Activated naive CD4-positive, alpha-beta T cell treated with anti-CD3 and anti-CD28 coated beads, Interleukin-2, amount 10 ng/mL, durations not matched to agents 7 days and 5 days (primary cell): ENCODE measurements at regions not wholly inside any gene's neighbourhood (a gene's known extent, or its start where the extent isn't known, plus 50 kb on each side); places are given as distances from the start of the nearest gene placed in this dataset.

Experiments used
- CTCF ChIA-PET: fragments of 350-600 bp; sonication (Branson Sonifier 250); formaldehyde crosslinking; loops from one replicate; lab custom pipeline; 2021; ENCODE audit warnings: antibody characterized with exemption; lab: Charles Lee
- DNase-seq: peaks from one replicate; pipeline ENCODE4 v3.0.0-alpha.2; 2020
- H3K27ac Mint-ChIP-seq: one replicate; pipeline ENCODE4 v1.8.0; 2021; ENCODE audit warnings: mild to moderate bottlenecking, moderate library complexity, mixed read lengths
- H3K27me3 Mint-ChIP-seq: one replicate; pipeline ENCODE4 v1.8.0; 2021; ENCODE audit warnings: mild to moderate bottlenecking, mixed read lengths
- H3K36me3 Mint-ChIP-seq: one replicate; pipeline ENCODE4 v1.8.0; 2021; ENCODE audit warnings: mixed read lengths
- H3K4me1 Mint-ChIP-seq: one replicate; pipeline ENCODE4 v1.8.0; 2021; ENCODE audit warnings: mixed read lengths
- H3K4me3 Mint-ChIP-seq: one replicate; pipeline ENCODE4 v1.8.0; 2021; ENCODE audit warnings: mild to moderate bottlenecking, moderate library complexity, mixed read lengths
- H3K9me3 Mint-ChIP-seq: one replicate; pipeline ENCODE4 v1.8.0; 2021; ENCODE audit warnings: mixed read lengths

DNA sequence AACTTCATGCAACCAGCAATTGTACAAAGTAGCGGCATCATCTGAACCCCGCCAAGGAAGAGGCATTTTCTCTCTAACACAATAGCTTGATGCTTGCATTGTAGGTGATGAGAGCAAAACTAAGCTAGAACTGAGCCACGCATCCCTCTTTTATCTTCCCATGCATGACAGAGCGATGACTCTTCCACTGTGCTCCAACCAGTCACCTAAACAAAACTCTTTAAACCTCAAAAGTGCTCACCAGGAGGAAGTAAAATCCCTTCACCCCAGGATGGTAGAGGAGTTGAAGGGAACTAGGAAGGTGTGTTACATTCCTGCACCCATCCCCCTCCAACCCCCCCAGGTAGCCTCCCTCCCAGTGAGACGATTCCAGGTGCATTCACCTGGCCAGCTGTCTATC is 59.7 kb upstream of the SALL3 start:
- Mint-ChIP-seq H3K36me3 (no peaks in the 10 kb centered on the region), H3K9me3 (peaks cover 7% of the 10 kb centered on the region), H3K4me1 (no peaks in the 10 kb centered on the region), H3K27me3 (no peaks in the 10 kb centered on the region), H3K4me3 (no peak overlapping the region), H3K27ac (no peak overlapping the region)
- CTCF ChIA-PET, result no interaction called here
- no peak for DNase-seq

DNA sequence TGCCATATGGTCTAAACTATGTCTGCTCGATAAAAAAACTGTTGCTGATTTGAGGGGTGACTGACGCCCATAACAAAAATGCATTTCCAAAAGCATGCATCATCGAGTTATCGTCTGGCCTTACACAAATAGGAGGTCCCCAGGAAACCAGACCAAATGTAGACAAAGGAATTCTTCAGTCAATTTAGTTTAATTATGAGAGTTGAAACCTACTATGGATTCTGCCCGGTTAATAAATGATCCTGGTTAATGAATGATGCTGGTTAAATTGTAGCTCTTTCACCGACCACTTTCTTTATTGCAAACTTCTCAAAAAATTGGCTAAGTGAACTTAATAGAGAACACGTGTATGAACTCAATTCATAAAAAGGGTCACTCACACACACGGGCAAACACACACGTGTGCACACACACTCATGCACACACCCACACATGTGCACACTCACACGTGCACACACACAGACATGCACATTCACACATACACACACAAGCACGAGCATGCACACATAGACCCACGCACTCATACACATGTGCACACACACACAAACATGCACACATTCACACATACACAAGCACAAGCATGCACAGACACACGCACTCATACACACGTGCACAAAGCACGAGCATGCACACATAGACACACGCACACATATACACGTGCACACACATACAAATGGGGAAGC is 59.0 kb upstream of the SALL3 start:
- Mint-ChIP-seq H3K36me3 (no peaks in the 10 kb centered on the region), H3K27me3 (no peaks in the 10 kb centered on the region), H3K9me3 (peaks cover 6% of the 10 kb centered on the region), H3K4me3 (no peak overlapping the region), H3K4me1 (no peaks in the 10 kb centered on the region), H3K27ac (no peak overlapping the region)
- CTCF ChIA-PET, result no interaction called here
- no peak for DNase-seq

GRCh38 chr18:78922856-78923255 is 56.8 kb upstream of the SALL3 start:
- CTCF ChIA-PET, result interaction anchor here (0.6 kb wide), 1 partner anchor 808 kb away, joined by 3 read pairs; no protein-coding TSS in a partner anchor
- Mint-ChIP-seq H3K4me3 (no peak overlapping the region), H3K36me3 (no peaks in the 10 kb centered on the region), H3K9me3 (no peaks in the 10 kb centered on the region), H3K27me3 (no peaks in the 10 kb centered on the region), H3K4me1 (no peaks in the 10 kb centered on the region), H3K27ac (no peak overlapping the region)
- no peak for DNase-seq

DNA sequence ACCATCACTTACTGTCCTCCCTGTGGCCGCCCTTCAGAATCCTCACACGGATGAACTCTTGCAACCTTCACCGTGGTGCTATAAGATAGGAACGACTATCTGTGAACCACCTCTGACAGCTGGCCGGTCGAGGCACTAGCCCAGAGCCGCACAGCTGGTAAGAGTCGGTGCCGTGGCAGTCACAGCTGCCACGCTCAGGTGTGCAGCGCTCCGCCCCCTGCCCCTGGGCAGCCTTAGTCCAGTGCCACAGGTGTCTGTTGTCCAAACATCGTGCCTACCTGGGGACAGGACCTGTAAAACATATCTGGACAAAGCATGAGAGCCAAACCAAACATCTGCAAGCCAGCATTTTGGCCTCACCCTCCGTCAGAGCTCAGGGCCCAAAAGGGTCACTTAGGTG is 55.3 kb upstream of the SALL3 start:
- no peak for DNase-seq
- H3K4me3 Mint-ChIP-seq, result no peak overlapping the region
- H3K27me3 Mint-ChIP-seq, result no peaks in the 10 kb centered on the region
- no peaks in the 10 kb centered on the region for H3K36me3 Mint-ChIP-seq
- no peak overlapping the region for H3K27ac Mint-ChIP-seq
- CTCF ChIA-PET, result no interaction called here
- no peaks in the 10 kb centered on the region for H3K9me3 Mint-ChIP-seq
- no peaks in the 10 kb centered on the region for H3K4me1 Mint-ChIP-seq

DNA sequence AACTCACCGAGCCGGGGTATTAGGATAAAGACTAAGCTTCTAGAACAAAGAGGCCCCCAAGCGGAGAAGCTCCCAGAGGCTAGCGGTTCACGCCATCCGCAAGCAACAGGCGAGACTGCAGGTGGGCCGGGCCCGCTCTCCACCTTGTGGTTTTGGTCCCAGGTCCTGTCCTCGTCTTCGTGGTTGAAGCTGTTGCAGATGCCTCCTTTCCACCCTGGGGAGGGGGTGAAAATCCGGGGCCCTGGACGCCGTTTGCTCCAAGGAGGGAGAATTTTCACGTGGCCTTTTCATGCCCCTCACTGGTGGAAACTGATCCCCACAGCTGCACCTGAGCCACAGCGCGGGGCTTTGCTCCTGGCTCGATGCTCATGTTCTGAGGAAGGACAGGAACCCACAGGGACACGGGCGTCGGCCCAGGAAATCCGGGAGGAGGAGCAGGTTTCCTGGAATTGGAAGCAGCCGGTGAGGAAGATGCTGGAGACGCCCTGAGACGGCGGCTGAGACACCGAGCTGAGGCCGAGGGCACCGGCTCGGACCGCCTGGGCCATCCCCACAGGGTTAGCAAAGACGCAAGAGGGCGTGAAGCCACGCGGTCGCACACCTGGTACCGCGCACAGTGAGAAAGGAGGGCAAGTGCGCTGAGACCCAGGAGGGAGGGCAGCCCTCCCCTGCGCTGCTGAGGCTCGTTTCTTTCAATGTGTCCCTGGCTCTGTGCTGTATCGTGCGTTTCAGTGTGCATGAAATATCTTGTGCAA is 54.7 kb upstream of the SALL3 start:
- Mint-ChIP-seq H3K9me3 (no peaks in the 10 kb centered on the region), H3K4me3 (no peak overlapping the region), H3K27ac (no peak overlapping the region), H3K36me3 (no peaks in the 10 kb centered on the region), H3K4me1 (no peaks in the 10 kb centered on the region), H3K27me3 (no peaks in the 10 kb centered on the region)
- DNase-seq, result no peak
- CTCF ChIA-PET, result no interaction called here

- no peaks in the 10 kb centered on the region for H3K27me3 Mint-ChIP-seq
- no peaks in the 10 kb centered on the region for H3K4me1 Mint-ChIP-seq
- DNase-seq, result no peak
- H3K9me3 Mint-ChIP-seq, result no peaks in the 10 kb centered on the region
- CTCF ChIA-PET, result no interaction called here
- H3K36me3 Mint-ChIP-seq, result no peaks in the 10 kb centered on the region
- no peak overlapping the region for H3K4me3 Mint-ChIP-seq
- H3K27ac Mint-ChIP-seq, result no peak overlapping the region
These were observed 53.9 kb upstream of the SALL3 start for GRCh38 chr18:78925557-78926242.

DNA sequence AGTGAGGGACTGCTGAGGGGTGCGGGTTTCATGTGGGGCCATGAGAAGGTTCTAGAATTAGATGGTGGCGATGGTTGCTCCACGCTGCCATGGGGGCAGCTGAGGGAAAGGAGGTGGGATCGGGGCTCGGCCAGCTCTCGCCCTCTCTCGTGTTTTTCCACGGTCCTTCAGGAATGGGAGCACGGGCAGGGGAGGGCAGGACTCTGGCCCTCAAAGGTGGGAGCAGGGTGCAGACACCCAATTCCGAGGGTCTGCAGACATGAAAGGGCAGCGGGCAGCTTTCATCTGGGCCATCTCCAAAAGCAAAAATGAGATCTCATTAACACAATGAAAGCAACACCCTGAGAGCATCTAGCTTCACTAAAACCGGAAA is 53.4 kb upstream of the SALL3 start:
- Mint-ChIP-seq H3K36me3 (no peaks in the 10 kb centered on the region), H3K4me1 (no peaks in the 10 kb centered on the region), H3K4me3 (no peak overlapping the region), H3K9me3 (no peaks in the 10 kb centered on the region), H3K27ac (no peak overlapping the region), H3K27me3 (no peaks in the 10 kb centered on the region)
- DNase-seq, result no peak
- CTCF ChIA-PET, result no interaction called here

DNA sequence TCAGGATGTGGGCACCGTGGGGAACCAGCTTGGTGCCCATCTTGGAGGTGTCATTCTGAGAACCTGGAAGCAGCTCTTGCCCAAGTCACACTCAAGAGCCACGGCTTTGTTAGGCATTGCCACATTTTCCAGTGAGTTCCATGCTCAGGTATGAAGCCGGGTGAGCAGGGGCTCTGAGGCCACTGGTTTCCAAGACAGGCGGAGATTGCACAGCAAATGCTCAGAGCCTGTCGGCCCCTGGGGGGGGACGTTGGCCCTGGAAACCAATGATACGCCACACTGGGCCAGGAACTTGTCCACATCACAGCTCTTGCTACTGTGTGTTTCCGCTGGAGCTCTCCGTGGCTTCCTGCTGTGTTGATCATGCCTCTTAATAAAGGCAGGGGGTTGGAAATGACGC is 52.5 kb upstream of the SALL3 start:
- Mint-ChIP-seq H3K4me3 (no peak overlapping the region), H3K36me3 (no peaks in the 10 kb centered on the region), H3K27ac (no peak overlapping the region), H3K27me3 (no peaks in the 10 kb centered on the region), H3K4me1 (no peaks in the 10 kb centered on the region), H3K9me3 (no peaks in the 10 kb centered on the region)
- CTCF ChIA-PET, result no interaction called here
- no peak for DNase-seq

GRCh38 chr18:78927616-78928015 is 52.0 kb upstream of the SALL3 start:
- no peak for DNase-seq
- no peak overlapping the region for H3K4me3 Mint-ChIP-seq
- no peak overlapping the region for H3K27ac Mint-ChIP-seq
- no peaks in the 10 kb centered on the region for H3K36me3 Mint-ChIP-seq
- H3K27me3 Mint-ChIP-seq, result no peaks in the 10 kb centered on the region
- CTCF ChIA-PET, result no interaction called here
- H3K4me1 Mint-ChIP-seq, result no peaks in the 10 kb centered on the region
- no peaks in the 10 kb centered on the region for H3K9me3 Mint-ChIP-seq

DNA sequence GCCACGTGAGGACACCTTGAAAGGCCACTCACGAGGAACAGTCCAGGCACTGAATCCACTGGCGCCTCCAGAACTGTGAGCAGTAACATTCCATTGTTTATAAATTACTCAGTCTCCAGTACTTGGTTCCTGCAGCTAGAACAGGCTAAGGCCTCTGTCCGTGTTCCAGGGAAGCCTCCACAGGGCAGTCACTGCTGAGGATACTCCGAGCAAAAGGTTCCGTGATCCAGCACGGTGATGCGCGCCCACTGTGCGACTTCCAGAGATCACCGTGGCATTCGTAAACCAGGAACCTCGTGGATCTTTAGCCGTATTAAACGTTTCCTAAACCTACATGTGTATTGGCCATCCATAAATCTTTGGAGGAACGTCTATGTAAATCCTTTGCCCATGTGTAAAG is 51.5 kb upstream of the SALL3 start:
- no peak overlapping the region for H3K27ac Mint-ChIP-seq
- CTCF ChIA-PET, result no interaction called here
- H3K4me1 Mint-ChIP-seq, result no peaks in the 10 kb centered on the region
- no peaks in the 10 kb centered on the region for H3K36me3 Mint-ChIP-seq
- H3K4me3 Mint-ChIP-seq, result no peak overlapping the region
- no peaks in the 10 kb centered on the region for H3K9me3 Mint-ChIP-seq
- DNase-seq, result no peak
- H3K27me3 Mint-ChIP-seq, result no peaks in the 10 kb centered on the region

DNA sequence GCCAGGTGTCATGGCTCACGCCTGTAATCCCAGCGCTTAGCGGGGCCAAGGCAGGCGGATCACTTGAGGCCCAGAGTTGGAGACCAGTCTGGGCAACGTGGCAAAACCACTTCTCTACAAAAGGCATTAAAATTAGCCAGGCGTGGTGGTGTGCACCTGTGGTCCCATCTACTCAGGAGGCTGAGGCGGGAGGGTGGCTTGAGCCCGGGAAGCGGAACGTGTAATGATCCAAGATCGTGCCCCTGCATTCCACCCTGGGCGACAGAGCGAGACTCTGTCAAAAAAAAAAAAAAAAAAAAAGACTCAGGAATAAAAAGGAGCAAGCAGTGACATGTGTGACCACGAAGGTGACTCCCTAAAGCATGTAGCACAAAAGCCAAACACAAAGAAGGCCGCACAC is 50.1 kb upstream of the SALL3 start:
- CTCF ChIA-PET, result no interaction called here
- Mint-ChIP-seq H3K27ac (no peak overlapping the region), H3K9me3 (no peaks in the 10 kb centered on the region), H3K4me1 (no peaks in the 10 kb centered on the region), H3K27me3 (no peaks in the 10 kb centered on the region), H3K4me3 (no peak overlapping the region), H3K36me3 (no peaks in the 10 kb centered on the region)
- no peak for DNase-seq
